CD4-positive, alpha-beta T cell treated with Interferon alpha-2 for 1 hour (primary cell): ENCODE measurements at regions not wholly inside any gene's neighbourhood (a gene's known extent, or its start where the extent isn't known, plus 50 kb on each side); places are given as distances from the start of the nearest gene placed in this dataset.
A peak's percentile ranks its signal among the peaks of the same experiment; 100 is the strongest.

Source experiments
- DNase-seq, 2 donors: peaks; one replicate each; pipeline ENCODE4 v3.0.0-alpha.2; 2020 to 2022

GRCh38 chr2:226362980-226363379, 436.6 kb downstream of the IRS1 start:
- no peak for DNase-seq

- DNase-seq: no peak
Measured at GRCh38 chr2:226360658-226361057, 439.0 kb downstream of the IRS1 start.

- no peak for DNase-seq
Measured at GRCh38 chr2:226358688-226359087, 440.9 kb downstream of the IRS1 start.

- DNase-seq: no peak
Measured at GRCh38 chr2:226357816-226358215, 441.8 kb downstream of the IRS1 start.

- DNase-seq: no peak
Measured at GRCh38 chr2:226355600-226355999, 444.0 kb downstream of the IRS1 start.

GRCh38 chr2:226354434-226354833, 445.2 kb downstream of the IRS1 start:
- no peak for DNase-seq

- no peak for DNase-seq
Measured at GRCh38 chr2:226352941-226353560, 446.6 kb downstream of the IRS1 start.

GRCh38 chr2:226351711-226352110, 447.9 kb downstream of the IRS1 start:
- DNase-seq: no peak

GRCh38 chr2:226339616-226340015, 460.0 kb downstream of the IRS1 start:
- DNase-seq: no peak

GRCh38 chr2:226338825-226339224, 460.8 kb downstream of the IRS1 start:
- DNase-seq: no peak

- DNase-seq: no peak
Measured at GRCh38 chr2:226337941-226338600, 461.5 kb downstream of the IRS1 start.

- DNase-seq: no peak
Measured at GRCh38 chr2:226336283-226336682, 463.3 kb downstream of the IRS1 start.

- DNase-seq: no peak
Measured at GRCh38 chr2:226334981-226335720, 464.5 kb downstream of the IRS1 start.

GRCh38 chr2:226333388-226333787, 466.2 kb downstream of the IRS1 start:
- DNase-seq: peak in 1 of 2 donors; percentile 1

- DNase-seq: no peak
Measured at GRCh38 chr2:226330206-226330605, 469.4 kb downstream of the IRS1 start.

- no peak for DNase-seq
Measured at GRCh38 chr2:226329180-226329579, 470.4 kb downstream of the IRS1 start.

- no peak for DNase-seq
Measured at GRCh38 chr2:226327830-226328229, 471.8 kb downstream of the IRS1 start.

GRCh38 chr2:226325526-226325925, 474.1 kb downstream of the IRS1 start:
- DNase-seq: no peak

- no peak for DNase-seq
Measured at GRCh38 chr2:226320076-226320948, 479.3 kb downstream of the IRS1 start.

GRCh38 chr2:226317970-226318369, 481.6 kb downstream of the IRS1 start:
- no peak for DNase-seq

- no peak for DNase-seq
Measured at GRCh38 chr2:226313060-226313459, 486.6 kb downstream of the IRS1 start.

- DNase-seq: no peak
Measured at GRCh38 chr2:226312155-226312554, 487.5 kb downstream of the IRS1 start.

- DNase-seq: no peak
Measured at GRCh38 chr2:226310146-226310545, 489.5 kb downstream of the IRS1 start.
